ENCODE measurements at regions not wholly inside any gene's neighbourhood (a gene's known extent, or its start where the extent isn't known, plus 50 kb on each side); places are given as distances from the start of the nearest gene placed in this dataset.

- no peak for DNase-seq (ENCODE audit: low read depth)
Measured at GRCh38 chr13:107339209-107339608, 771.3 kb upstream of the ARGLU1 start.

GRCh38 chr13:107332188-107332587 is 764.3 kb upstream of the ARGLU1 start:
- no peak for DNase-seq (ENCODE audit: low read depth)

GRCh38 chr13:107331359-107331758 is 763.4 kb upstream of the ARGLU1 start:
- DNase-seq (ENCODE audit: low read depth), result no peak

- no peak for DNase-seq (ENCODE audit: low read depth)
Measured at GRCh38 chr13:107330484-107330883, 762.5 kb upstream of the ARGLU1 start.

GRCh38 chr13:107329991-107330390 is 762.1 kb upstream of the ARGLU1 start:
- DNase-seq (ENCODE audit: low read depth), result no peak

GRCh38 chr13:107324416-107325204 is 756.7 kb upstream of the ARGLU1 start:
- DNase-seq (ENCODE audit: low read depth), result no peak

- no peak for DNase-seq (ENCODE audit: low read depth)
Measured at GRCh38 chr13:107322228-107322627, 754.3 kb upstream of the ARGLU1 start.

GRCh38 chr13:107305178-107305577 is 737.2 kb upstream of the ARGLU1 start:
- no peak for DNase-seq (ENCODE audit: low read depth)

GRCh38 chr13:107301724-107302374 is 733.9 kb upstream of the ARGLU1 start:
- DNase-seq (ENCODE audit: low read depth), result no peak

- DNase-seq (ENCODE audit: low read depth), result no peak
Measured at GRCh38 chr13:107299717-107300116, 731.8 kb upstream of the ARGLU1 start.

GRCh38 chr13:107296804-107297203 is 728.9 kb upstream of the ARGLU1 start:
- no peak for DNase-seq (ENCODE audit: low read depth)

GRCh38 chr13:107295416-107296140 is 727.6 kb upstream of the ARGLU1 start:
- DNase-seq (ENCODE audit: low read depth), result no peak

- DNase-seq (ENCODE audit: low read depth), result no peak
Measured at GRCh38 chr13:107293924-107294323, 726.0 kb upstream of the ARGLU1 start.

- DNase-seq (ENCODE audit: low read depth), result no peak
Measured at GRCh38 chr13:107291875-107292274, 723.9 kb upstream of the ARGLU1 start.

- no peak for DNase-seq (ENCODE audit: low read depth)
Measured at GRCh38 chr13:107289540-107289939, 721.6 kb upstream of the ARGLU1 start.

- DNase-seq (ENCODE audit: low read depth), result no peak
Measured at GRCh38 chr13:107284173-107284572, 716.2 kb upstream of the ARGLU1 start.

GRCh38 chr13:107277911-107278310 is 710.0 kb upstream of the ARGLU1 start:
- no peak for DNase-seq (ENCODE audit: low read depth)

- DNase-seq (ENCODE audit: low read depth), result no peak
Measured at GRCh38 chr13:107276936-107277335, 709.0 kb upstream of the ARGLU1 start.

- no peak for DNase-seq (ENCODE audit: low read depth)
Measured at GRCh38 chr13:107275945-107276614, 708.1 kb upstream of the ARGLU1 start.

- DNase-seq (ENCODE audit: low read depth), result no peak
Measured at GRCh38 chr13:107275312-107275711, 707.4 kb upstream of the ARGLU1 start.

GRCh38 chr13:107271227-107271626 is 703.3 kb upstream of the ARGLU1 start:
- DNase-seq (ENCODE audit: low read depth), result no peak

GRCh38 chr13:107266657-107267056 is 698.7 kb upstream of the ARGLU1 start:
- DNase-seq (ENCODE audit: low read depth), result no peak

Measured in LHCN-M2 (cell line).